Sigmoid colon (tissue), 6 donors: ENCODE measurements at regions not wholly inside any gene's neighbourhood (a gene's known extent, or its start where the extent isn't known, plus 50 kb on each side); places are given as distances from the start of the nearest gene placed in this dataset.
"Not testable (repeated sequence)": the region's sequence is repeated elsewhere in the genome, so short reads cannot be mapped to it uniquely, and the experiment has no call there.

Source experiments
- DNase-seq: peaks from one replicate; pipeline ENCODE4 v3.0.0-alpha.2; 2019
- H3K27ac ChIP-seq, 4 donors: fragments of 200-600 bp; sonication (generic); one replicate each; pipeline ENCODE4 v1.5.1; 2016 to 2019; ENCODE audit warnings: mild to moderate bottlenecking in 1 of 4
- H3K27me3 ChIP-seq, 3 donors: fragments of 200-600 bp; sonication (generic); one replicate each; pipeline ENCODE4 v1.5.1; 2019; ENCODE audit warnings: mild to moderate bottlenecking in 1 of 3
- H3K36me3 ChIP-seq, 4 donors: fragments of 200-600 bp; sonication (generic); one replicate each; pipeline ENCODE4 v1.5.1; 2016 to 2019
- H3K4me1 ChIP-seq, 4 donors: fragments of 200-600 bp; sonication (generic); one replicate each; pipeline ENCODE4 v1.5.1; 2017 to 2019
- H3K4me3 ChIP-seq, 4 donors: fragments of 200-600 bp; sonication (generic); one replicate each; pipeline ENCODE4 v1.5.1; 2017 to 2019; ENCODE audit warnings: mild to moderate bottlenecking in 2 of 4, moderate library complexity in 1 of 4
- H3K9me3 ChIP-seq, 4 donors: fragments of 200-600 bp in 3 of 4; sonication (generic) in 3 of 4; one replicate each; pipeline versions ENCODE4 v1.5.1 to v1.6.1; 2013 to 2019
- EP300 ChIP-seq, 4 donors: sonication (generic); formaldehyde crosslinking; IDR thresholded peaks; one replicate each; pipeline ENCODE4 v1.6.1; 2017; ENCODE audit warnings: antibody characterized with exemption in 4 of 4
- POLR2A ChIP-seq, 2 donors: fragments of 450-650 bp; IDR thresholded peaks; one replicate each; pipeline ENCODE4 v1.6.1; 2016; ENCODE audit warnings: antibody characterized with exemption in 2 of 2, mild to moderate bottlenecking in 2 of 2, moderate library complexity in 2 of 2
- POLR2AphosphoS5 ChIP-seq, 4 donors: sonication (generic); formaldehyde crosslinking; IDR thresholded peaks; one replicate each; pipeline ENCODE4 v1.6.1; 2017; ENCODE audit warnings: antibody characterized with exemption in 4 of 4
- WGBS, 2 donors: extraction: QIAGEN DNeasy Blood & Tissue Kit; methylation state at CpG; one replicate each; pipeline ENCODE4 v1.1.7; 2013; 5-methylcytosine and 5-hydroxymethylcytosine counted together
- intact Hi-C: fragments of 100-400 bp; cut with DNase I; formaldehyde crosslinking; loops from one replicate; pipeline ENCODE4 v1.15.1; 2023
- TF ChIP-seq, protein P1 (sequence below), 4 experiments: fragments of 450-650 bp in 3 of 4; fragments of 200-600 bp in 1 of 4; IDR thresholded peaks; one replicate each; pipeline ENCODE4 v1.5.1; 2016 to 2019; ENCODE audit warnings: antibody characterized with exemption in 4 of 4, mild to moderate bottlenecking in 3 of 4, moderate library complexity in 2 of 4
- donor health status: healthy with polysubstance abuse.
- donor health status: healthy.

- no peak overlapping the region for H3K27ac ChIP-seq
- H3K36me3 ChIP-seq: no peaks in the 10 kb centered on the region
- 87 to 88% methylated on average over 1 of the region's 1 CpG for WGBS, 2 donors
- TF ChIP-seq POLR2A (IDR thresholded peaks at IDR 0.05) (no peak), POLR2AphosphoS5 (IDR thresholded peaks at IDR 0.05) (no peak), EP300 (IDR thresholded peaks at IDR 0.05) (no peak)
- TF ChIP-seq, protein P1, sequence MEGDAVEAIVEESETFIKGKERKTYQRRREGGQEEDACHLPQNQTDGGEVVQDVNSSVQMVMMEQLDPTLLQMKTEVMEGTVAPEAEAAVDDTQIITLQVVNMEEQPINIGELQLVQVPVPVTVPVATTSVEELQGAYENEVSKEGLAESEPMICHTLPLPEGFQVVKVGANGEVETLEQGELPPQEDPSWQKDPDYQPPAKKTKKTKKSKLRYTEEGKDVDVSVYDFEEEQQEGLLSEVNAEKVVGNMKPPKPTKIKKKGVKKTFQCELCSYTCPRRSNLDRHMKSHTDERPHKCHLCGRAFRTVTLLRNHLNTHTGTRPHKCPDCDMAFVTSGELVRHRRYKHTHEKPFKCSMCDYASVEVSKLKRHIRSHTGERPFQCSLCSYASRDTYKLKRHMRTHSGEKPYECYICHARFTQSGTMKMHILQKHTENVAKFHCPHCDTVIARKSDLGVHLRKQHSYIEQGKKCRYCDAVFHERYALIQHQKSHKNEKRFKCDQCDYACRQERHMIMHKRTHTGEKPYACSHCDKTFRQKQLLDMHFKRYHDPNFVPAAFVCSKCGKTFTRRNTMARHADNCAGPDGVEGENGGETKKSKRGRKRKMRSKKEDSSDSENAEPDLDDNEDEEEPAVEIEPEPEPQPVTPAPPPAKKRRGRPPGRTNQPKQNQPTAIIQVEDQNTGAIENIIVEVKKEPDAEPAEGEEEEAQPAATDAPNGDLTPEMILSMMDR (IDR thresholded peaks at IDR 0.05): no peak
- no peak for DNase-seq
- H3K4me1 ChIP-seq: peaks cover 0 to 31% (median 27%) of the 10 kb centered on the region in 4 donors
- no peaks in the 10 kb centered on the region for H3K27me3 ChIP-seq
- intact Hi-C loops: no loop called here
- no peaks in the 10 kb centered on the region for H3K9me3 ChIP-seq
- no peak overlapping the region for H3K4me3 ChIP-seq
Measured at GRCh38 chr9:73046769-73047168, 93.9 kb upstream of the ALDH1A1 start.

DNA sequence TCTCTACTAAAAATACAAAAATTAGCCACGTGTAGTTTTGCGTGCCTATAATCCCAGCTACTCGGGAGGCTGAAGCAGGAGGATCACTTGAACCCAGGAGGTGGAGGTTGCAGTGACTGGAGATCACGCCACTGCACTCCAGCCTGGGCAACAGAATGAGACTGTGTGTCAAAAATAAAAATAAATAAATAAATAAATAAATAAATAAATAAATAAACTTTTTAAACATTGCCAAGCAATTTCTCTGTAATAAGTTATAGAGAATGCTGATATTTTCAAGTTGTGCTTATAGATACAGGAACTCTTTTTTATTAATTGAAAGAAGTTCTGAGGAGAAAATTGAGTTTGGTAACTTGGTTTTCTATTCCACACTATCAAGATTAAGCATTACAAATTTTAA is 91.9 kb upstream of the ALDH1A1 start:
- H3K4me1 ChIP-seq: peaks cover 0 to 22% (median 21%) of the 10 kb centered on the region in 4 donors
- H3K36me3 ChIP-seq, DNase-seq, H3K9me3 ChIP-seq, H3K27me3 ChIP-seq, H3K27ac ChIP-seq, intact Hi-C loops, H3K4me3 ChIP-seq: not testable (repeated sequence)
- WGBS, 2 donors: 94 to 95% methylated on average over 4 of the region's 4 CpGs

- WGBS, 2 donors: 80 to 95% methylated on average over 1 of the region's 1 CpG
- DNase-seq: no peak
- Histone ChIP-seq H3K4me3 (no peak overlapping the region), H3K36me3 (no peaks in the 10 kb centered on the region), H3K27me3 (no peaks in the 10 kb centered on the region), H3K4me1 (peaks cover 0 to 40% (median 38%) of the 10 kb centered on the region in 4 donors), H3K27ac (peak overlapping the region in 2 of 4 donors; percentile 25 to 55), H3K9me3 (no peaks in the 10 kb centered on the region)
- intact Hi-C loops: no loop called here
- TF ChIP-seq, protein P1 (IDR thresholded peaks at IDR 0.05): no peak
- TF ChIP-seq POLR2AphosphoS5 (IDR thresholded peaks at IDR 0.05) (peak in 1 of 4 donors; percentile 42), EP300 (IDR thresholded peaks at IDR 0.05) (peak in 1 of 4 donors; percentile 36), POLR2A (IDR thresholded peaks at IDR 0.05) (no peak)
Measured at GRCh38 chr9:73042155-73042554, 89.3 kb upstream of the ALDH1A1 start.

DNA sequence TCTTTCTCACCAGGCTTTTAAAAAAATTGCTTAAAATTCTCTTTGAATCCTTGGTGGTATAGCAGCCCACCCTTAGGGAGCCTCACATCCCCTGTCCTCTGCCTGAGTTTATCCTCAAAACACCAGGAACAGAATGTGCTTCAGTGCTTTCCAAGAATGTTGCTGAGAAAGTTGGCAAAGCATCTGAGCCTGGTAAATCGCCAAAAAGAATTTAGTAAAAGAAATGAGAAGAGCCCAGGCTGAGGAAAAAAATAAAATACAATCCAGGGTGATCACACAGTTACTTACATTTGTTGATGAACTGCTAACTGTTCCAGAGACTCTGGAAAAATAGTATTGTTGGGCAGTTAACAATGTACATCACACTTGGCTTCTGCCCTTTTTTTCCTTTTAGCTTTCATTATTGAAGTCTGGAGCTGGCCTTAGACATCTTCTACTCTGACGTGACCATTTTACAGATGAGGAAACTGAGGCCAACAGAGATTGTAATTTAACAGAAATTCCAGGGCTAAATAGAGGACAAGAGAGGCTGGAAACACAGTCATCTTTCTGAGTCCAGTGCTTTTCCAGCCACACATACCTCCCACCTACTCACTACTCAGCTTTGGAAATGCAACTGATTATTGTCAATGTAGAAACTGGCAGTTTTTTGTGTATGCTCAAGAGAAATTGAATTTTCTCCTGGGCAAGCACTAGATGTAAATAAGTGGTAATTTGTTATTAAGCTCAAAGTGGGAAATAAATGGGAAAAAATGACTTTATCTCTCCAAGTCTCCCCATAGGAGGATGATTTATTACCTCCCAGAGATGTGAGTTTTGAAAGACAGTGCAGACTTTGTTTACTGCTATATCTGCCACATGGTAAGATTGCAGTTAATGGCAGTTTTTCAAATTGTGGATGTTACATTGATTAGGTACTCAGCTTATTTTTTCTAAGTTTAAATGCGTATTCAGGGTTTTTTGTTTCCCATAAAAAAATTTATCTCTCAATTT is 86.7 kb upstream of the ALDH1A1 start:
- no peaks in the 10 kb centered on the region for H3K9me3 ChIP-seq
- DNase-seq: peak; percentile 82
- peaks cover 0 to 53% (median 44%) of the 10 kb centered on the region in 4 donors for H3K4me1 ChIP-seq
- intact Hi-C loops: loop anchor here (5.0 kb wide), 1 partner anchor 43 kb away; no protein-coding TSS in a partner anchor
- WGBS, 2 donors: 81 to 86% methylated on average over 3 of the region's 3 CpGs
- no peaks in the 10 kb centered on the region for H3K27me3 ChIP-seq
- TF ChIP-seq POLR2AphosphoS5 (IDR thresholded peaks at IDR 0.05) (peak; percentile 84 to 94 (median 92)), EP300 (IDR thresholded peaks at IDR 0.05) (peak; percentile 79 to 98 (median 94))
- TF ChIP-seq, protein P1 (IDR thresholded peaks at IDR 0.05): no peak
- no peaks in the 10 kb centered on the region for H3K36me3 ChIP-seq
- H3K27ac ChIP-seq: peak overlapping the region; percentile 83 to 88 (median 86)
- H3K4me3 ChIP-seq: no peak overlapping the region

GRCh38 chr9:73038613-73039012 is 85.8 kb upstream of the ALDH1A1 start:
- 35 to 53% methylated on average over 2 of the region's 2 CpGs for WGBS, 2 donors
- peaks cover 0 to 53% (median 44%) of the 10 kb centered on the region in 4 donors for H3K4me1 ChIP-seq
- no peaks in the 10 kb centered on the region for H3K9me3 ChIP-seq
- DNase-seq: peak; percentile 84
- H3K27me3 ChIP-seq: no peaks in the 10 kb centered on the region
- peak overlapping the region; percentile 83 to 88 (median 86) for H3K27ac ChIP-seq
- intact Hi-C loops: loop anchor here (5.0 kb wide), 1 partner anchor 44 kb away; no protein-coding TSS in a partner anchor
- H3K36me3 ChIP-seq: no peaks in the 10 kb centered on the region
- TF ChIP-seq, protein P1 (IDR thresholded peaks at IDR 0.05): no peak
- peak in 3 of 4 donors; percentile 23 to 33 (median 31) for TF ChIP-seq POLR2AphosphoS5 (IDR thresholded peaks at IDR 0.05)
- H3K4me3 ChIP-seq: peak overlapping the region in 3 of 4 donors; percentile 1 to 13 (median 4)
